ENCODE measurements at regions not wholly inside any gene's neighbourhood (a gene's known extent, or its start where the extent isn't known, plus 50 kb on each side); places are given as distances from the start of the nearest gene placed in this dataset.

GRCh38 chr1:76013206-76013581, 61.4 kb upstream of the ST6GALNAC3 start:
- DNase-seq (ENCODE audit: low spot score) = no peak
- Histone ChIP-seq H3K27me3 (replicated peaks; ENCODE audit: insufficient read depth, low read depth, low read length, poor library complexity) (no peaks in the 10 kb centered on the region), H3K36me3 (ENCODE audit: insufficient read depth, low read length, poor library complexity, severe bottlenecking) (no peaks in the 10 kb centered on the region), H3K27ac (ENCODE audit: low read depth, low read length, poor library complexity, severe bottlenecking) (no peak overlapping the region), H3K4me1 (ENCODE audit: insufficient read depth, low read length, poor library complexity, severe bottlenecking) (no peaks in the 10 kb centered on the region), H3K4me3 (ENCODE audit: low read depth, low read length, poor library complexity, severe bottlenecking) (no peak overlapping the region), H3K9me3 (ENCODE audit: low read depth, low read length, poor library complexity, severe bottlenecking) (no peaks in the 10 kb centered on the region)
- TF ChIP-seq, protein P1, sequence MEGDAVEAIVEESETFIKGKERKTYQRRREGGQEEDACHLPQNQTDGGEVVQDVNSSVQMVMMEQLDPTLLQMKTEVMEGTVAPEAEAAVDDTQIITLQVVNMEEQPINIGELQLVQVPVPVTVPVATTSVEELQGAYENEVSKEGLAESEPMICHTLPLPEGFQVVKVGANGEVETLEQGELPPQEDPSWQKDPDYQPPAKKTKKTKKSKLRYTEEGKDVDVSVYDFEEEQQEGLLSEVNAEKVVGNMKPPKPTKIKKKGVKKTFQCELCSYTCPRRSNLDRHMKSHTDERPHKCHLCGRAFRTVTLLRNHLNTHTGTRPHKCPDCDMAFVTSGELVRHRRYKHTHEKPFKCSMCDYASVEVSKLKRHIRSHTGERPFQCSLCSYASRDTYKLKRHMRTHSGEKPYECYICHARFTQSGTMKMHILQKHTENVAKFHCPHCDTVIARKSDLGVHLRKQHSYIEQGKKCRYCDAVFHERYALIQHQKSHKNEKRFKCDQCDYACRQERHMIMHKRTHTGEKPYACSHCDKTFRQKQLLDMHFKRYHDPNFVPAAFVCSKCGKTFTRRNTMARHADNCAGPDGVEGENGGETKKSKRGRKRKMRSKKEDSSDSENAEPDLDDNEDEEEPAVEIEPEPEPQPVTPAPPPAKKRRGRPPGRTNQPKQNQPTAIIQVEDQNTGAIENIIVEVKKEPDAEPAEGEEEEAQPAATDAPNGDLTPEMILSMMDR (conservative IDR thresholded peaks at IDR 0.05; ENCODE audit: low read depth, low read length) = no peak
- TF ChIP-seq EZH2 (IDR thresholded peaks at IDR 0.05; ENCODE audit: borderline replicate concordance, low read depth, low read length, poor library complexity, severe bottlenecking) = no peak
- ChIA-PET POLR2A (ENCODE audit: low non-redundant PET) (no interaction called here), CTCF (no interaction called here)
- BruUV-seq (replicated peaks) = no TSS peak
- intact Hi-C loops (cut with micrococcal nuclease; ENCODE audit: unreplicated experiment) = no loop called here

GRCh38 chr1:76015478-76016103, 59.0 kb upstream of the ST6GALNAC3 start:
- no TSS peak for BruUV-seq (replicated peaks)
- ChIA-PET CTCF (no interaction called here), POLR2A (ENCODE audit: low non-redundant PET) (no interaction called here)
- intact Hi-C loops (cut with micrococcal nuclease; ENCODE audit: unreplicated experiment) = no loop called here
- Histone ChIP-seq H3K4me3 (ENCODE audit: low read depth, low read length, poor library complexity, severe bottlenecking) (no peak overlapping the region), H3K4me1 (ENCODE audit: insufficient read depth, low read length, poor library complexity, severe bottlenecking) (no peaks in the 10 kb centered on the region), H3K36me3 (ENCODE audit: insufficient read depth, low read length, poor library complexity, severe bottlenecking) (no peaks in the 10 kb centered on the region), H3K27me3 (replicated peaks; ENCODE audit: insufficient read depth, low read depth, low read length, poor library complexity) (no peaks in the 10 kb centered on the region), H3K9me3 (ENCODE audit: low read depth, low read length, poor library complexity, severe bottlenecking) (no peaks in the 10 kb centered on the region), H3K27ac (ENCODE audit: low read depth, low read length, poor library complexity, severe bottlenecking) (no peak overlapping the region)
- DNase-seq (ENCODE audit: low spot score) = no peak
- TF ChIP-seq, protein P1 (conservative IDR thresholded peaks at IDR 0.05; ENCODE audit: low read depth, low read length) = no peak
- TF ChIP-seq EZH2 (IDR thresholded peaks at IDR 0.05; ENCODE audit: borderline replicate concordance, low read depth, low read length, poor library complexity, severe bottlenecking) = no peak

DNA sequence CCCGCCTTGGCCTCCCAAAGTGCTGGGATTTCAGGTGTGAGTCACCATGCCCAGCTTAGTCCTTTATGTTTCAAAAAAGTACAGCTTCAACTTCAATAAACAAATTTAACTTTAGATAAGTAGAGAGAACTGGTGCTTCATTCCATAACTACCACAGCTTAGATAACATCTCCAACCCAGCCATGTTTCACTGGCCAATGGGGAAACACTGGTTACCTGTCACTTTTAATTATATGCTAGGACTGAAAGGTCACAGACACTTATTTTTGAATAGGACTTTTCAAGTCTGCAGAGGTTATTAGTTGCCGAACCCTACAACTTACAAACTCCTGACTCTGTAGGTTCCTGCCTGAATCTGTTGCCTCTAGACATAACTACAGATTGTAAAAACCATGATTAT, 56.5 kb upstream of the ST6GALNAC3 start:
- no peaks in the 10 kb centered on the region for H3K9me3 ChIP-seq (ENCODE audit: low read depth, low read length, poor library complexity, severe bottlenecking)
- H3K27me3 ChIP-seq (replicated peaks; ENCODE audit: insufficient read depth, low read depth, low read length, poor library complexity) = no peaks in the 10 kb centered on the region
- no peaks in the 10 kb centered on the region for H3K4me1 ChIP-seq (ENCODE audit: insufficient read depth, low read length, poor library complexity, severe bottlenecking)
- no peak overlapping the region for H3K4me3 ChIP-seq (ENCODE audit: low read depth, low read length, poor library complexity, severe bottlenecking)
- TF ChIP-seq EZH2 (IDR thresholded peaks at IDR 0.05; ENCODE audit: borderline replicate concordance, low read depth, low read length, poor library complexity, severe bottlenecking) = no peak
- TF ChIP-seq, protein P1 (conservative IDR thresholded peaks at IDR 0.05; ENCODE audit: low read depth, low read length) = no peak
- ChIA-PET CTCF (no interaction called here), POLR2A (ENCODE audit: low non-redundant PET) (no interaction called here)
- H3K27ac ChIP-seq (ENCODE audit: low read depth, low read length, poor library complexity, severe bottlenecking) = no peak overlapping the region
- no TSS peak for BruUV-seq (replicated peaks)
- intact Hi-C loops (cut with micrococcal nuclease; ENCODE audit: unreplicated experiment) = no loop called here
- H3K36me3 ChIP-seq (ENCODE audit: insufficient read depth, low read length, poor library complexity, severe bottlenecking) = no peaks in the 10 kb centered on the region
- no peak for DNase-seq (ENCODE audit: low spot score)
